H9 (cell line): ENCODE measurements at regions not wholly inside any gene's neighbourhood (a gene's known extent, or its start where the extent isn't known, plus 50 kb on each side); places are given as distances from the start of the nearest gene placed in this dataset.

ENCODE experiments used
- DNase-seq: peaks from one replicate; pipeline ENCODE4 v3.0.0-alpha.2; 2017
- H2AFZ ChIP-seq: one replicate; pipeline ENCODE4 v1.6.1; 2013; ENCODE audit warnings: mild to moderate bottlenecking, low read length, control low read depth, moderate library complexity
- H2AK5ac ChIP-seq: 2 replicates; pipeline ENCODE4 v1.6.1; 2013; ENCODE audit warnings: low read length, control low read depth, mixed read lengths; ENCODE audit not compliant: insufficient read length
- H2BK120ac ChIP-seq: one replicate; pipeline ENCODE4 v1.6.1; 2013; ENCODE audit warnings: low read depth, mild to moderate bottlenecking, low read length, control low read depth, inconsistent platforms; ENCODE audit not compliant: poor library complexity, severe bottlenecking
- H2BK12ac ChIP-seq: 2 replicates; pipeline ENCODE4 v1.6.1; 2013; ENCODE audit warnings: low read length, control low read depth, mixed read lengths, low read depth; ENCODE audit not compliant: insufficient read length
- H2BK15ac ChIP-seq: 2 replicates; pipeline ENCODE4 v1.6.1; 2013; ENCODE audit warnings: low read depth, low read length, control low read depth
- H2BK20ac ChIP-seq: one replicate; pipeline ENCODE4 v1.6.1; 2013; ENCODE audit warnings: low read depth, mild to moderate bottlenecking, low read length, control low read depth, inconsistent platforms; ENCODE audit not compliant: poor library complexity, severe bottlenecking
- H2BK5ac ChIP-seq: 2 replicates; pipeline ENCODE4 v1.6.1; 2013; ENCODE audit warnings: low read length, control low read depth, mixed read lengths; ENCODE audit not compliant: insufficient read length
- H3K14ac ChIP-seq: 2 replicates; pipeline ENCODE4 v1.6.1; 2013; ENCODE audit warnings: low read length, control low read depth; ENCODE audit not compliant: insufficient read depth
- H3K18ac ChIP-seq: 2 replicates; pipeline ENCODE4 v1.6.1; 2013; ENCODE audit warnings: low read depth, mild to moderate bottlenecking, mixed read lengths, low read length, control low read depth; ENCODE audit not compliant: insufficient read length
- H3K23ac ChIP-seq: 2 replicates; pipeline ENCODE4 v1.6.1; 2013; ENCODE audit warnings: low read length, control low read depth, mixed read lengths, low read depth; ENCODE audit not compliant: insufficient read length
- H3K23me2 ChIP-seq: 2 replicates; pipeline ENCODE4 v1.6.1; 2013; ENCODE audit warnings: low read depth, mild to moderate bottlenecking, mixed read lengths, low read length, control low read depth; ENCODE audit not compliant: insufficient read length, poor library complexity, severe bottlenecking
- H3K27ac ChIP-seq: 2 replicates; pipeline ENCODE4 v1.5.1; 2013; ENCODE audit warnings: low read length, control low read depth, mixed read lengths, low read depth; ENCODE audit not compliant: insufficient read length
- H3K27me3 ChIP-seq: 2 replicates; pipeline ENCODE4 v1.6.1; 2013; ENCODE audit warnings: low read length, control low read depth, inconsistent platforms; ENCODE audit not compliant: insufficient read depth
- H3K4ac ChIP-seq: 2 replicates; pipeline ENCODE4 v1.6.1; 2013; ENCODE audit warnings: low read depth, mild to moderate bottlenecking, control low read depth, inconsistent platforms, low read length, moderate library complexity
- H3K4me1 ChIP-seq: 2 replicates; pipeline ENCODE4 v1.6.1; 2013; ENCODE audit warnings: low read length, control low read depth, inconsistent platforms; ENCODE audit not compliant: insufficient read depth
- H3K4me2 ChIP-seq: 2 replicates; pipeline ENCODE4 v1.6.1; 2013; ENCODE audit warnings: low read length, control low read depth, mixed read lengths; ENCODE audit not compliant: insufficient read length, insufficient read depth
- H3K56ac ChIP-seq: 2 replicates; pipeline ENCODE4 v1.6.1; 2013; ENCODE audit warnings: low read depth, mild to moderate bottlenecking, mixed read lengths, low read length, control low read depth; ENCODE audit not compliant: insufficient read length
- H3K79me1 ChIP-seq: 2 replicates; pipeline ENCODE4 v1.6.1; 2013; ENCODE audit warnings: low read depth, mild to moderate bottlenecking, moderate library complexity, low read length, control low read depth, inconsistent platforms; ENCODE audit not compliant: insufficient read depth, poor library complexity, severe bottlenecking
- H3K79me2 ChIP-seq: 2 replicates; pipeline ENCODE4 v1.6.1; 2013; ENCODE audit warnings: low read length, control low read depth, inconsistent platforms; ENCODE audit not compliant: insufficient read depth
- H3K9ac ChIP-seq: 2 replicates; pipeline ENCODE4 v1.6.1; 2013; ENCODE audit warnings: low read length, control low read depth, mixed read lengths; ENCODE audit not compliant: insufficient read length; ENCODE audit errors: extremely low read depth
- H3K9me3 ChIP-seq: one replicate; pipeline ENCODE4 v1.6.1; 2013; ENCODE audit warnings: low read depth, low read length, inconsistent platforms; ENCODE audit not compliant: control insufficient read depth
- H3T11ph ChIP-seq: one replicate; pipeline ENCODE4 v1.6.1; 2013; ENCODE audit warnings: mild to moderate bottlenecking, low read length, control low read depth, inconsistent platforms
- H4K20me1 ChIP-seq: one replicate; pipeline ENCODE4 v1.6.1; 2013; ENCODE audit not compliant: control insufficient read depth, insufficient read length, insufficient read depth
- H4K5ac ChIP-seq: 2 replicates; pipeline ENCODE4 v1.6.1; 2013; ENCODE audit warnings: low read depth, mild to moderate bottlenecking, mixed read lengths, low read length, control low read depth; ENCODE audit not compliant: insufficient read length
- H4K8ac ChIP-seq: replicated peaks from 2 replicates; pipeline ENCODE4 v1.6.1; 2013; ENCODE audit warnings: low read length, control low read depth, mixed read lengths, low read depth; ENCODE audit not compliant: insufficient read length
- H4K91ac ChIP-seq: 2 replicates; pipeline ENCODE4 v1.6.1; 2013; ENCODE audit warnings: low read depth, mild to moderate bottlenecking, moderate library complexity, mixed read lengths, low read length, control low read depth; ENCODE audit not compliant: insufficient read length
- H3K27ac Mint-ChIP-seq, 3 experiments: 2 replicates in 2 of 3; 3 replicates in 1 of 3; pipeline ENCODE4 v1.8.0; 2020 to 2021; ENCODE audit warnings: mixed read lengths in 3 of 3, mild to moderate bottlenecking in 1 of 3, moderate library complexity in 1 of 3
- H3K27me3 Mint-ChIP-seq: 2 replicates; pipeline ENCODE4 v1.8.0; 2021; ENCODE audit warnings: low read depth, mild to moderate bottlenecking, moderate library complexity, mixed read lengths
- H3K36me3 Mint-ChIP-seq, 3 experiments: 2 replicates in 2 of 3; 3 replicates in 1 of 3; pipeline ENCODE4 v1.8.0; 2020 to 2021; ENCODE audit warnings: low read depth in 3 of 3, mixed read lengths in 3 of 3; ENCODE audit not compliant: insufficient read depth in 1 of 3
- H3K4me1 Mint-ChIP-seq, 2 experiments: 2 replicates each; pipeline ENCODE4 v1.8.0; 2020; ENCODE audit warnings: mixed read lengths in 2 of 2
- H3K4me3 Mint-ChIP-seq, 2 experiments: 2 replicates in 1 of 2; 3 replicates in 1 of 2; pipeline ENCODE4 v1.8.0; 2020 to 2021; ENCODE audit warnings: mild to moderate bottlenecking in 2 of 2, mixed read lengths in 2 of 2, moderate library complexity in 1 of 2
- H3K9me3 Mint-ChIP-seq, 2 experiments: 2 replicates in 1 of 2; 3 replicates in 1 of 2; pipeline ENCODE4 v1.8.0; 2020; ENCODE audit warnings: mild to moderate bottlenecking in 2 of 2, mixed read lengths in 2 of 2, moderate library complexity in 1 of 2
- WGBS: extraction: QIAGEN DNeasy Blood & Tissue Kit; methylation state at CpG from one replicate; pipeline ENCODE4 v1.1.7; 2013; ENCODE audit warnings: missing lambda C conversion rate, low lambda C conversion rate, mixed read lengths; ENCODE audit not compliant: insufficient read length; ENCODE audit errors: extremely low coverage; 5-methylcytosine and 5-hydroxymethylcytosine counted together
- TF ChIP-seq, protein P1 (sequence below): fragments of 200-600 bp; sonication (generic); conservative IDR thresholded peaks from 3 replicates; pipeline ENCODE4 v1.8.0; 2021; ENCODE audit warnings: antibody characterized with exemption, mild to moderate bottlenecking

DNA sequence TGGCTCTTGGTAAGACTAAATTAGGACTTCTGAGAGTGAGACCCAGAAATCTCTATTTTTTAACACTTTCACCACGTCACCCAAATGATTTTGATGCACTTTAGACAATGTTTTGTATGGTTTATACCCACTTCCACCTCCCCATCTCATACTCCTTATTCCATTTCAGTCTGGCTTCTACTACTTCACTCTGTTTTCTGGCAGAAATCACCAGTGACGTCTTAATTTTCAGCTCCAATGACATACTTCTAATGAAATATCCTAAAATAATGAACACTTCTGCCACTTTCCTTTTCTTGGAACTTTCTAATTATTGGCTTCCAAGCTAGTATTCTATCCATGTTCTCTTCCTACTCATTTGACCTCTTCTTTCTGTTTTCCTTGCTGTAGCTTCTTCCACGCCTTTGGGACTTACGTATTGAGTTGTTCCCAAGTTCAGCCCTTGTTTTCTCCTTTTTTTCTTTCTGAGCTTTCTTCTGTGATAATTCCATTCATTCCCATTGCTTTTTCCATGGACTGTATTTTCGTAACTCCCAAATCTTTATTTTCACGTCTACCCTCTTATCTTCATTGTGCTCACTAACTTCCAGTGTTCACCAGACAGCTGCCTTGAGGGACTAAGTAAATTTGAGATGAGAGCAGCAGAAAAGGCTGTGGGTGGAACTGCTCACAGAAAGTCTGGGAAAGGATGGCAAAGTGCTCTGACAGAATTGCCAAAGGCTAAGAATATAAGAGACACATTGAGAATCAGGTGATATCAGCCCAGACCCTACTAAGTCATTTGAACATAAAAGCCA, 115.8 kb downstream of the CAPZA3 start:
- Histone ChIP-seq H3K14ac (no peak overlapping the region), H2BK5ac (no peak overlapping the region), H3T11ph (no peak overlapping the region), H4K8ac (no peak overlapping the region), H3K27me3 (no peaks in the 10 kb centered on the region), H3K9me3 (no peaks in the 10 kb centered on the region), H2AFZ (no peak overlapping the region), H2BK20ac (no peak overlapping the region), H2BK12ac (no peak overlapping the region), H3K18ac (no peak overlapping the region), H3K4ac (no peak overlapping the region), H3K79me2 (no peaks in the 10 kb centered on the region), H3K4me1 (peaks cover 5% of the 10 kb centered on the region), H4K91ac (no peak overlapping the region), H2AK5ac (no peak overlapping the region), H4K5ac (no peak overlapping the region), H3K9ac (no peak overlapping the region), H3K56ac (no peak overlapping the region), H3K27ac (no peak overlapping the region), H3K23ac (no peak overlapping the region), H2BK15ac (no peak overlapping the region), H3K4me2 (no peak overlapping the region), H2BK120ac (no peak overlapping the region), H3K79me1 (no peaks in the 10 kb centered on the region), H3K23me2 (no peaks in the 10 kb centered on the region), H4K20me1 (no peaks in the 10 kb centered on the region)
- no peak overlapping the region for H3K4me3 Mint-ChIP-seq
- no peaks in the 10 kb centered on the region; the same call in 1 of the 2 replicates for H3K27me3 Mint-ChIP-seq
- TF ChIP-seq, protein P1, sequence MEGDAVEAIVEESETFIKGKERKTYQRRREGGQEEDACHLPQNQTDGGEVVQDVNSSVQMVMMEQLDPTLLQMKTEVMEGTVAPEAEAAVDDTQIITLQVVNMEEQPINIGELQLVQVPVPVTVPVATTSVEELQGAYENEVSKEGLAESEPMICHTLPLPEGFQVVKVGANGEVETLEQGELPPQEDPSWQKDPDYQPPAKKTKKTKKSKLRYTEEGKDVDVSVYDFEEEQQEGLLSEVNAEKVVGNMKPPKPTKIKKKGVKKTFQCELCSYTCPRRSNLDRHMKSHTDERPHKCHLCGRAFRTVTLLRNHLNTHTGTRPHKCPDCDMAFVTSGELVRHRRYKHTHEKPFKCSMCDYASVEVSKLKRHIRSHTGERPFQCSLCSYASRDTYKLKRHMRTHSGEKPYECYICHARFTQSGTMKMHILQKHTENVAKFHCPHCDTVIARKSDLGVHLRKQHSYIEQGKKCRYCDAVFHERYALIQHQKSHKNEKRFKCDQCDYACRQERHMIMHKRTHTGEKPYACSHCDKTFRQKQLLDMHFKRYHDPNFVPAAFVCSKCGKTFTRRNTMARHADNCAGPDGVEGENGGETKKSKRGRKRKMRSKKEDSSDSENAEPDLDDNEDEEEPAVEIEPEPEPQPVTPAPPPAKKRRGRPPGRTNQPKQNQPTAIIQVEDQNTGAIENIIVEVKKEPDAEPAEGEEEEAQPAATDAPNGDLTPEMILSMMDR: no peak
- no peaks in the 10 kb centered on the region for H3K36me3 Mint-ChIP-seq
- DNase-seq: no peak
- H3K27ac Mint-ChIP-seq: no peak overlapping the region; a peak in 1 of 7 replicates
- H3K4me1 Mint-ChIP-seq: peaks cover 13 to 24% of the 10 kb centered on the region in 2 experiments
- no CpG with 5 or more reads among the region's 6 CpGs for WGBS
- no peaks in the 10 kb centered on the region for H3K9me3 Mint-ChIP-seq
